HG03039 (cell line): ENCODE measurements at regions not wholly inside any gene's neighbourhood (a gene's known extent, or its start where the extent isn't known, plus 50 kb on each side); places are given as distances from the start of the nearest gene placed in this dataset.

Source experiments
- ATAC-seq: cut with Tn5 transposase; IDR thresholded peaks from one replicate; pipeline ENCODE4 v1.9.1; 2021; ENCODE audit warnings: mild to moderate bottlenecking, moderate library complexity; ENCODE audit not compliant: unreplicated experiment

GRCh38 chrX:110430293-110431076, 71.8 kb downstream of the RTL9 start:
- ATAC-seq = no peak

DNA sequence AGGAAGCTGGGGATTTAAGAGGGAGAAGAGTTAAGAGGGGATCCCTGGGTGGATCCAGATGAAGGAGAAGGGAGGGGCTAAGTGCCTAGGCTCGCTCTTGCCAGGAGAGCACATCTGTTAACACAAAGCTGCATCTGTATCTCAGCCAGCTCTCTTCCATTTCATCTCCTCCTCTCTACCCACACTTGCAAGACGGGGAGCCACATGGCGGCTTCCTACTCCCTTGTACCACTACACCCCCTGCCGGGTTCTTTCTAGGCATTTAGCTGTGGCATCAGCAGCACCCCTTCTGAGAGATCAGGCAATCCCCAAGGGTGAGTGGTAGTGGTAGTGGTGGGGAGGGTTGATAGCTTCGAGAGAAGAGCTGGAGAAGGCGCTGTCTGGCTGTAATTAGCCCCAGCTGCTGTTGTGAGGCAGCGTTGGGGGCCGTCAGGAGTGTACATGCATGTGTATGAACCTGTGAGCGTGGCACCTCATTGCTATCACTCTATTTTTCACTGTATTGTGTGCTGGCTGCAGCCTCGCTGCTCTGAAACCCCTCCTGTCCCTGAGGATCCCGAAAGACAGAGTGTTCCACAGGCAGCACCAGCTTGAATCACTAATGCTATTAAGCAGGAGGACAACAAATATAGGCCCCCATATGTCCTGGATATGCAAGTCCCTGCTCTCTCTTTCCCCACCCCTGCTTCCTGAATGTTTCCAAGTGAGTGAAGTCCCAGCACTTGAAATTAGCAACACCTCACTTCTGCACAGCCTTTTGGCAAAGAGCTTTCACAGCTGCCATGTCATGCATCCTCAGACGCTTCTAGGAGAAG, 73.7 kb downstream of the RTL9 start:
- ATAC-seq = no peak

- ATAC-seq = no peak
Measured at GRCh38 chrX:110432906-110433215, 74.2 kb downstream of the RTL9 start.

GRCh38 chrX:110435196-110435595, 76.5 kb downstream of the RTL9 start:
- ATAC-seq = no peak

DNA sequence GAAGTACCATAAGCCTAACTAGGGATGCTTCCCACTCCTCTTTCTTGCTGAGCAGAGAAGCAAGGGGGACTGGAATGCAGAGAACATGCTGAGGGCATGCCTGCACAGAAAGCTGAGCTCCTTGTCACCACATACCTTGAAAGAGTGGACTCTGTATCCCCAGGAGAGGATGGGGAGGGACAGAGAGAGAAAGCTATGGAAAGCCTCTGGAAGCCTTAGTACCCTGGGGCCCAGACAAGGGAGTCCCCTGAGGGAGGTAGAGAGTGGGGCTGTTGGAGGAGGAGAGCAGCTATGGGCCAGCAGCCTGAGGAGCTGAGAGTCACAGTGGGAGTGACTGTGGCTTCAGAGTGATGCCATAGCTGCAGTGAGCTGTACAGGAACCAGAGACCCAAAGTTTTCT, 77.9 kb downstream of the RTL9 start:
- no peak for ATAC-seq

- no peak for ATAC-seq
Measured at GRCh38 chrX:110437686-110438085, 79.0 kb downstream of the RTL9 start.

- no peak for ATAC-seq
Measured at GRCh38 chrX:110440016-110440805, 81.6 kb downstream of the RTL9 start.

GRCh38 chrX:110442635-110443034, 84.0 kb downstream of the RTL9 start:
- ATAC-seq = peak; percentile 68

- no peak for ATAC-seq
Measured at GRCh38 chrX:110444996-110445395, 86.3 kb downstream of the RTL9 start.

DNA sequence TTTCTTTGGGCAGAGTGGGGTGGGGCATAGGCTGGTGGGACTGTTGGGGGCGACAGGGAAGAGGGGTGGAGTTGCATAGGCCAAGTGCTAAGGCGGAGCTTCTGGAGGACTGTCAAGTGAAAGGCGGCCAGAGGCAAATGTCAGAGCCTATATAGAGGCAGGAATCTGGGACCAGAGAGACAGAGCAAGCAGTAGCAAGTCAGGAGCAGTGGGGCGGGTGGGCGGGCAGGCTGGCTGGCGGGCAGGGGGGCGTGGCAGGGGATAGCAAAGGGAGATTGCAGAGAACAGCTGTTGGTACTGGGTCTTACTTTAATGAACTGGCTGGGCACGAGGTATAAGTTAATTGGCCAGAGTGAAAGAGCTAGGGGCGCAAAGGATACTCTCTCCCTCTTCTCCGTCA, 89.8 kb downstream of the RTL9 start:
- ATAC-seq = no peak

DNA sequence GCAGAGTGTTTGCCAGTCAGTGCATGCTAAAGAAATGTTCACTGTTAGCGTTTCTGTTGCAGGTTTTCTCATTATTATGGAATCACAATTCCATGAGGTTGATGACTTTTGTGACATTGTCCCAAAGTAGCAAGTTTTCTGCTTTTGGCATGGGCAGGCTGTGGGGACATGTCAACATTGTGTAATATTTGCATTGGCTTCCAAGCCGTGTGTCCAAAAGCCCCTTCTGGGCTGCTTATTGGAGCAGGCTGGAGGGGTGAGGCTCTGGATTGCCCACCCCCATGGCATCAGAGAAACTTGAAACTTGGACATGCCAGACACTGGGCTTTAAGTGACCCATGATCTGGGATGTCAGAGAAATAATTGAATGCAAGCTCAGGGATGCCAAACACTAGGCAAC, 90.7 kb downstream of the RTL9 start:
- no peak for ATAC-seq

GRCh38 chrX:110450050-110450449, 91.4 kb downstream of the RTL9 start:
- ATAC-seq = no peak

DNA sequence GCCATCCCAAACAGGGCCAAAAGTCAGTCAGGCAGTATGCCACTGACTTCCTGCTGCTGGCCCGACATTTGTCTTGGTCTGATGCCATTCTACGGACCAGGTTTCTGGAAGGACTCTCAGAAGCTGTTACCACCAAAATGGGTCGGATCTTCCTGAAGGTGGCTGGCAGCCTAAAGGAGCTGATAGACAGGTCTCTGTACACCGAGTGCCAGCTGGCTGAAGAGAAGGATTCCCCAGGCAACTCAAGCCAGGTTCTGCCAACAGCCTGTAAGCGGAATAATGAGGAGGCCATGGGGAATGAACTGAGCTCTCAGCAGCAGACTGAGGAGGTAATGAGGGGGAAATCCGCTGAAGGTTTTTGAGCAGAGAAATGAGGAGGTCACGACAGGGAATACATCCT, 95.7 kb downstream of the RTL9 start:
- ATAC-seq = no peak

GRCh38 chrX:110462957-110463356, 104.3 kb downstream of the RTL9 start:
- ATAC-seq = no peak

- ATAC-seq = no peak
Measured at GRCh38 chrX:110466790-110467189, 108.1 kb downstream of the RTL9 start.

GRCh38 chrX:110472265-110472664, 113.6 kb downstream of the RTL9 start:
- ATAC-seq = no peak

GRCh38 chrX:110477593-110478228, 119.1 kb downstream of the RTL9 start:
- ATAC-seq = no peak

GRCh38 chrX:110491846-110492620, 133.4 kb downstream of the RTL9 start:
- ATAC-seq = no peak

DNA sequence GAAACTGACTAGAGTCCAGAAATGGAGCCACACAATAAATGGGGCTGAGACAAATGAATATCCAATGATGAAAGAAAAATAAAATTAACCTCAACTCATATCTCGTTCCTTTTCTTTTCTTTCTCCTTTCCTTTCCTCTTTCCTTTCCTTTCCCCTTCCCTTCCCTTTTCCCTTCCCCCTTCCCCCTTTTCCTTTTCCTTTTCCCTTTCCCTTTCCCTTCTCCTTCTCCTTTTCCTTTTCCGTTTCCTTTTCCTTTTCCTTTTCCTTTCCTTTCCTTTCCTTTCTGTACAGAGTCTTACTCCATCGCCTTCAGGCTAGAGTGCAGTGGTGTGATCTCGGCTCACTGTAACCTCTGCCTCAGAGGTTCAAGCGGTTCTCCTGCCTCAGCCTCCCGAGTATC, 146.3 kb downstream of the RTL9 start:
- ATAC-seq = no peak

DNA sequence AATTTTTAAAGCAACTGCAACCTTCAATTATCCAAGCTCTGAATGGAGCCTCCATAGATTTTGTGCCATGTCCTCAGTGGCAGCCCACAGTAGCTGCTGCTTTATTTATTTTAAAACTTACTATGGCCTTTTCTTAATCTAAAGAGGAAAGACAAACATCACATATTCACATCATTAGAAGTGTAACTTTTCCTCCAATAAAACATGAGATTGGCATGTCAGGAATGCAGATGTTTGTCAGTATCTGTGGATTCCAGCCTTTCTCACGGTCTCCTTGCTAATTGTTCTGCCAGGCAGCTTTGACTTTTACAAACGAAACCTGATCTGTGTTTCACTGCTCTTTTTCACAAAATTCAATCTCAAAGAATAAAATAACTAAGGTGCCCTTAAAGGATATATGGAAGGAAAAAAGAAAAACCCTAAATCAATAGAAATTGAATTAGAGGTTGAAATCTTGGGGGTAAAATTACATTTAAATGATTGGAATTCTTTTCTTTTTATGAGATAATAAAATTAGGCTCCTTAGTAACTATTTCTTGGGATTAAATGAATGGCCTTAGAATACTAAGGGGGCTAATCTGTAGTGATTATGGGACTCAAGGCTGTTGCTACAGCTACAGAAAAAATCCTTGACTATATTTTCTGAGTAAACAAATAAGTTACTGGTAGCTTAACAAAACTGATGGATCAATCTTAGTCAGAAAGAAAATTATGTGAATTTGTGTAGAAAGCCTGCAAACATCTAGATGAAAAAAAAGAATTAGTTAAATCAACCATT, 151.3 kb downstream of the RTL9 start:
- no peak for ATAC-seq
